Upper lobe of right lung (tissue), 1 donor: ENCODE measurements at regions not wholly inside any gene's neighbourhood (a gene's known extent, or its start where the extent isn't known, plus 50 kb on each side); places are given as distances from the start of the nearest gene placed in this dataset.
"Not testable (repeated sequence)": the region's sequence is repeated elsewhere in the genome, so short reads cannot be mapped to it uniquely, and the experiment has no call there.

Experiments used
- ATAC-seq: fragments of 200-7000 bp; cut with Tn5 transposase; one replicate; pipeline ENCODE4 v1.9.1; 2020; ENCODE audit warnings: mild to moderate bottlenecking, moderate library complexity
- DNase-seq: peaks from one replicate; pipeline ENCODE4 v3.0.0-alpha.2; 2020
- H3K27ac ChIP-seq: fragments of 200-600 bp; one replicate; pipeline ENCODE4 v1.8.0; 2022
- H3K27me3 ChIP-seq: fragments of 200-600 bp; one replicate; pipeline ENCODE4 v1.8.0; 2022; ENCODE audit warnings: mild to moderate bottlenecking
- H3K36me3 ChIP-seq: fragments of 200-600 bp; one replicate; pipeline ENCODE4 v1.8.0; 2022
- H3K4me1 ChIP-seq: fragments of 200-600 bp; one replicate; pipeline ENCODE4 v1.8.0; 2022
- H3K4me3 ChIP-seq: fragments of 200-600 bp; one replicate; pipeline ENCODE4 v1.8.0; 2022; ENCODE audit warnings: mild to moderate bottlenecking
- H3K9me3 ChIP-seq: fragments of 200-600 bp; one replicate; pipeline ENCODE4 v1.8.0; 2022
- intact Hi-C: fragments of 100-400 bp; cut with DNase I; formaldehyde crosslinking; loops from one replicate; pipeline ENCODE4 v1.11.0; 2022
- TF ChIP-seq, protein P1 (sequence below): fragments of 200-600 bp; IDR thresholded peaks from one replicate; pipeline ENCODE4 v1.8.0; 2022; ENCODE audit warnings: antibody characterized with exemption
- donor health status: DM: no; HTN: yes; CAD: no; lungs with severe emphysema.

- H3K27me3 ChIP-seq = no peaks in the 10 kb centered on the region
- intact Hi-C loops = no loop called here
- H3K4me1 ChIP-seq = no peaks in the 10 kb centered on the region
- no peak overlapping the region for H3K27ac ChIP-seq
- no peak for DNase-seq
- TF ChIP-seq, protein P1, sequence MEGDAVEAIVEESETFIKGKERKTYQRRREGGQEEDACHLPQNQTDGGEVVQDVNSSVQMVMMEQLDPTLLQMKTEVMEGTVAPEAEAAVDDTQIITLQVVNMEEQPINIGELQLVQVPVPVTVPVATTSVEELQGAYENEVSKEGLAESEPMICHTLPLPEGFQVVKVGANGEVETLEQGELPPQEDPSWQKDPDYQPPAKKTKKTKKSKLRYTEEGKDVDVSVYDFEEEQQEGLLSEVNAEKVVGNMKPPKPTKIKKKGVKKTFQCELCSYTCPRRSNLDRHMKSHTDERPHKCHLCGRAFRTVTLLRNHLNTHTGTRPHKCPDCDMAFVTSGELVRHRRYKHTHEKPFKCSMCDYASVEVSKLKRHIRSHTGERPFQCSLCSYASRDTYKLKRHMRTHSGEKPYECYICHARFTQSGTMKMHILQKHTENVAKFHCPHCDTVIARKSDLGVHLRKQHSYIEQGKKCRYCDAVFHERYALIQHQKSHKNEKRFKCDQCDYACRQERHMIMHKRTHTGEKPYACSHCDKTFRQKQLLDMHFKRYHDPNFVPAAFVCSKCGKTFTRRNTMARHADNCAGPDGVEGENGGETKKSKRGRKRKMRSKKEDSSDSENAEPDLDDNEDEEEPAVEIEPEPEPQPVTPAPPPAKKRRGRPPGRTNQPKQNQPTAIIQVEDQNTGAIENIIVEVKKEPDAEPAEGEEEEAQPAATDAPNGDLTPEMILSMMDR = no peak
- no peaks in the 10 kb centered on the region for H3K36me3 ChIP-seq
- no peak for ATAC-seq
- H3K9me3 ChIP-seq = no peaks in the 10 kb centered on the region
- H3K4me3 ChIP-seq = no peak overlapping the region
Measured at GRCh38 chr13:74248477-74248876, 114.3 kb upstream of the KLF12 start.

GRCh38 chr13:74246487-74246886 is 112.3 kb upstream of the KLF12 start:
- Histone ChIP-seq H3K9me3 (no peaks in the 10 kb centered on the region), H3K36me3 (no peaks in the 10 kb centered on the region), H3K27ac (no peak overlapping the region), H3K4me3 (no peak overlapping the region), H3K4me1 (no peaks in the 10 kb centered on the region), H3K27me3 (no peaks in the 10 kb centered on the region)
- ATAC-seq (no peak), DNase-seq (no peak)
- TF ChIP-seq, protein P1 = no peak
- intact Hi-C loops = no loop called here

DNA sequence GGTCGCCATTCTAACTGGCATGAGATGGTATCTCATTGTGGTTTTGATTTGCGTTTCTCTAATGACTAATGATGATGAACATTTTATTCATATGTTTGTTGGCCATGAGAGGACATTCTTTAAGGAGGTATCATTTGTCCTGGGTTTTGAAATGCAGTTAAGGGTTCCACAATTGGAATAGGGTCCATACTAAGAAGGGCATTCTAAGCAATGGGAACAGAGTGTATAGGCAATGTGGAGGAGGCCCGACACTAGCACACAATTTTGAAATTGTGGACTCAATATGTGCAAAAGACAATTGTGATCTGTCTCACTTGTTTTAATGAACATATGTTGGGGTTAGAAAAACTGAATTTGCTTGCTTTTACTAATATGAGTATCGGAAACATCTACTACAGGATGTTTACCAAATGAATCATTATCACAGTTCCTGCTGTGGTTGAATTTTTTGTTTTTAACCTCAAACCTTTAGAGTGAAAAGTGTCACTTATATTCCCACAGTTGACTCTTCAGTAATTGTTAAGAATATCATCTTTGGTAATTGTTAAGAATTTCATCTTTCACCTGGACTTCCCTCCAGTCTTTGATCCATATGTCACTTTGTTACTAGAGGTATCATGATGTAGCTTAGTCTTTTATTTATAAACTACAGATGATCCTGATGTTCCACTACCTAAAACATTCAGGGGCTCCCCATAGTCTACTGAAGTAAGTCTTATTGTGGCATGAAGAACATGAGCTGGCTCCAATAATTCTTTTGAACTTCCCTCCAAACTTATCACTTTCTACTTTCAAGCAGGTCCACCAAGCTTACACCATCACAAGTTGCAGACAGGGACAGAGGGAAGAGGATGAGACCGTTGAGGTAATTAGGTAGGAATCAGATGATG is 109.7 kb upstream of the KLF12 start:
- Histone ChIP-seq H3K4me3 (no peak overlapping the region), H3K36me3 (no peaks in the 10 kb centered on the region), H3K4me1 (no peaks in the 10 kb centered on the region), H3K27ac (no peak overlapping the region), H3K27me3 (no peaks in the 10 kb centered on the region), H3K9me3 (no peaks in the 10 kb centered on the region)
- intact Hi-C loops = no loop called here
- DNase-seq = no peak
- ATAC-seq = no peak
- TF ChIP-seq, protein P1 = no peak

- H3K4me3 ChIP-seq, H3K4me1 ChIP-seq, H3K9me3 ChIP-seq, H3K27me3 ChIP-seq, ATAC-seq, intact Hi-C loops, DNase-seq, H3K27ac ChIP-seq, H3K36me3 ChIP-seq: not testable (repeated sequence)
Measured at GRCh38 chr13:74241343-74241742, 107.1 kb upstream of the KLF12 start.

- Histone ChIP-seq H3K9me3 (no peaks in the 10 kb centered on the region), H3K36me3 (no peaks in the 10 kb centered on the region), H3K4me1 (no peaks in the 10 kb centered on the region), H3K4me3 (no peak overlapping the region), H3K27me3 (no peaks in the 10 kb centered on the region), H3K27ac (no peak overlapping the region)
- DNase-seq = no peak
- ATAC-seq = no peak
- TF ChIP-seq, protein P1 = no peak
- intact Hi-C loops = no loop called here
Measured at GRCh38 chr13:74230984-74231501, 96.8 kb upstream of the KLF12 start.

GRCh38 chr13:74229242-74229641 is 95.0 kb upstream of the KLF12 start:
- Histone ChIP-seq H3K4me3 (no peak overlapping the region), H3K36me3 (no peaks in the 10 kb centered on the region), H3K27ac (no peak overlapping the region), H3K27me3 (no peaks in the 10 kb centered on the region), H3K4me1 (no peaks in the 10 kb centered on the region), H3K9me3 (no peaks in the 10 kb centered on the region)
- intact Hi-C loops = no loop called here
- ATAC-seq (no peak), DNase-seq (no peak)
- TF ChIP-seq, protein P1 = no peak
